Ovary (tissue), 3 donors: ENCODE measurements at regions not wholly inside any gene's neighbourhood (a gene's known extent, or its start where the extent isn't known, plus 50 kb on each side); places are given as distances from the start of the nearest gene placed in this dataset.

Source experiments
- CTCF ChIP-seq, 3 donors: fragments of 450-650 bp in 2 of 3; fragments of 200-600 bp in 1 of 3; IDR thresholded peaks; one replicate each; pipeline versions ENCODE4 v1.5.1 to v1.8.0; 2016 to 2022; ENCODE audit warnings: antibody characterized with exemption in 3 of 3, mild to moderate bottlenecking in 1 of 3
- EP300 ChIP-seq: sonication (generic); formaldehyde crosslinking; IDR thresholded peaks from one replicate; pipeline ENCODE4 v1.6.1; 2017; ENCODE audit warnings: antibody characterized with exemption
- POLR2A ChIP-seq: fragments of 450-650 bp; IDR thresholded peaks from one replicate; pipeline ENCODE4 v1.6.1; 2017; ENCODE audit warnings: antibody characterized with exemption, mild to moderate bottlenecking, moderate library complexity
- donor health status: DM: no; HTN: no; CAD: no.

- TF ChIP-seq CTCF (IDR thresholded peaks at IDR 0.05): no peak
- TF ChIP-seq EP300: no peak
- no peak for TF ChIP-seq POLR2A
Measured at GRCh38 chr1:14541348-14541747, 57.1 kb upstream of the KAZN start.
